GM04503 (cell line): ENCODE measurements at regions not wholly inside any gene's neighbourhood (a gene's known extent, or its start where the extent isn't known, plus 50 kb on each side); places are given as distances from the start of the nearest gene placed in this dataset.

Experiments used
- DNase-seq: peaks from one replicate; pipeline ENCODE4 v3.0.0-alpha.2; 2012; ENCODE audit warnings: low read depth

- no peak for DNase-seq
Observed at GRCh38 chr20:12022126-12022525, 104.4 kb downstream of the BTBD3 start.

GRCh38 chr20:12023194-12023795 lies 105.6 kb downstream of the BTBD3 start:
- no peak for DNase-seq

- DNase-seq, result no peak
Observed at GRCh38 chr20:12028771-12029170, 111.1 kb downstream of the BTBD3 start.

GRCh38 chr20:12030470-12030869 lies 112.8 kb downstream of the BTBD3 start:
- no peak for DNase-seq

GRCh38 chr20:12036142-12036541 lies 118.4 kb downstream of the BTBD3 start:
- no peak for DNase-seq

- DNase-seq, result no peak
Observed at GRCh38 chr20:12037521-12037920, 119.8 kb downstream of the BTBD3 start.

GRCh38 chr20:12040261-12040660 lies 122.6 kb downstream of the BTBD3 start:
- DNase-seq, result no peak

GRCh38 chr20:12044969-12045368 lies 127.3 kb downstream of the BTBD3 start:
- DNase-seq, result no peak

GRCh38 chr20:12047838-12048432 lies 130.2 kb downstream of the BTBD3 start:
- no peak for DNase-seq

GRCh38 chr20:12049125-12049524 lies 131.4 kb downstream of the BTBD3 start:
- no peak for DNase-seq

GRCh38 chr20:12051206-12052163 lies 133.8 kb downstream of the BTBD3 start:
- DNase-seq, result no peak

GRCh38 chr20:12053353-12053752 lies 135.7 kb downstream of the BTBD3 start:
- no peak for DNase-seq

GRCh38 chr20:12054556-12054955 lies 136.9 kb downstream of the BTBD3 start:
- DNase-seq, result no peak

GRCh38 chr20:12055161-12055560 lies 137.5 kb downstream of the BTBD3 start:
- DNase-seq, result no peak

- DNase-seq, result no peak
Observed at GRCh38 chr20:12056839-12057238, 139.1 kb downstream of the BTBD3 start.

- no peak for DNase-seq
Observed at GRCh38 chr20:12057778-12058177, 140.1 kb downstream of the BTBD3 start.

- no peak for DNase-seq
Observed at GRCh38 chr20:12058216-12058615, 140.5 kb downstream of the BTBD3 start.

GRCh38 chr20:12061466-12061865 lies 143.8 kb downstream of the BTBD3 start:
- DNase-seq, result no peak

- DNase-seq, result no peak
Observed at GRCh38 chr20:12063106-12063684, 145.5 kb downstream of the BTBD3 start.

GRCh38 chr20:12064540-12064939 lies 146.8 kb downstream of the BTBD3 start:
- no peak for DNase-seq

GRCh38 chr20:12067686-12068085 lies 150.0 kb downstream of the BTBD3 start:
- no peak for DNase-seq

- peak; percentile 44 for DNase-seq
Observed at GRCh38 chr20:12068121-12068520, 150.4 kb downstream of the BTBD3 start.

- DNase-seq, result no peak
Observed at GRCh38 chr20:12069181-12069580, 151.5 kb downstream of the BTBD3 start.
